Hematopoietic multipotent progenitor cell treated with erythropoietin and hydrocortisone succinate and interleukin-3 and kit ligand, for 8 days (in vitro differentiated cells): ENCODE measurements at regions not wholly inside any gene's neighbourhood (a gene's known extent, or its start where the extent isn't known, plus 50 kb on each side); places are given as distances from the start of the nearest gene placed in this dataset.

Experiments
- DNase-seq: peaks from one replicate; pipeline ENCODE4 v3.0.0-alpha.2; 2015

DNA sequence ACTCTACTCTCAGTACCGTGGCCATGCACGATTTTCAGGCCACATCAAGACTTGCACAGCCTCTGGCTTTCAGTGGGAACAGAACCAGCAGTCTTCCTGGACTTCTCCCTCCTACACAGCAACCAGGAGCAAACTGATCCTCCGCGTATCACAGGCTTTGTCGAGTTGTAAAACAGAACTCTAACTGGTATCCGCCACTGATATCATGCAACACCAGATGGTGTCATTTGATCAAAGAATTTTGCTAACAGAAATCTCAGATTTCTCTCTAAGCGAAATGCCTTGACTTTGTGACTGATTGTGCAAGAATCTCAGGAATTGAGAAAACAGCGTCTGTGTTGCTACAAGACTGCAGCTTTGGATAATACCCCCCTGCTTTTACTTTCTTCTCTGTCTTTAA lies 85.7 kb downstream of the COPS8 start:
- no peak for DNase-seq

DNA sequence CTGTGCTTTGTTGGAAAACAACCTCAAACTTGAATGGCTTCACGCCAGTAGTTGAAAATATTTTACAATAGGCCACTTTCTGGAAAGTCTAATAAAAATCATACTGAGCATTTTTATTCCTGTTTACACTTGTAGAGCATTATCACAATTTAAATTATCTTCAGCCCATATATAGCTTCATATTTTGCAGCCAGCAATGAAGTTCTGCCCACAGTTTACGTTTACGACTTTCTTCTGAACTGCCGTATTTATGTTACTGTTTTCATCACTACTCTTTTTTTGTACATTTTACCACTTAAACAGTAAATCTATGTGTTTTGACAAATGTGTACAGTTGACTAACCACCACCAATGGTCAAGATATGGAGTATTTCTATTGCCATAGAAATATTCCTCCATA lies 86.2 kb downstream of the COPS8 start:
- no peak for DNase-seq

DNA sequence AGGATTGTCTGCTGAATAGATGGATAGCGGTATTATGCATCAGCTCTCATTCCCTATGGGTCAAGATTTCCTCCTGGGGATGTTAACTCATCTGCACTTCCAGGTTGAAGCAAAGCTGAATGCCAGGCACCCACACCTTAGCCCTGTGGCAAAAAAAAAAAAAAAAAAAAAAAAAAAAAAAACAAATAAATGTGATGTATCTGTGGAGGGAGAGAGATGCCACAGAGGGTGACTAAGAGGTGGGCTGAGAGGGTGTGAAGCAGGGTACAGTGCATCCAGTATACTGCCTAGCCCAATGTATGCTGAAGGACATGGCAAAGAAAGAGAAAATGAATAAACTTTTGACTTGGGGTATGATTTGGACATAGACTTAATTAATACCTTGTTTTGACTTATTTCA lies 91.4 kb downstream of the COPS8 start:
- no peak for DNase-seq

DNA sequence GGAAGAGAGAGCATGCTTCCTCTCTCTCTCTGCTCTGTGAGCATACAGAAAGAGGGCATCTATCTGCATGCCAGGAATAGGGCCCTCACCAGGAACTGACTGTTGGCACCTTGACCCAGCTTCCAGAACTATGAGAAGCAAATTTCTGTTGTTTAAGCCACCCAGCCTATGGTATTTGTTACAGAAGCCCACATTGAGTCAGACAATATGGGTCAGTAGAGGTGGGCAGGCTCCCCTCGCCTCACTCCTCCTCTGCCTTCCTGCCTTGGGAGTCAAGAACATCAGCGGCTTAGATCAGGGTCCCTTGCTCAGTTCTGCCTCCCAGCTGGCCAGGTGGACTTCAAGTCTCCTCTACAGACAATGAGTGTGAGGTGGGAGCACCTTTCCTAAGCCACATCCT lies 92.3 kb downstream of the COPS8 start:
- DNase-seq = no peak

DNA sequence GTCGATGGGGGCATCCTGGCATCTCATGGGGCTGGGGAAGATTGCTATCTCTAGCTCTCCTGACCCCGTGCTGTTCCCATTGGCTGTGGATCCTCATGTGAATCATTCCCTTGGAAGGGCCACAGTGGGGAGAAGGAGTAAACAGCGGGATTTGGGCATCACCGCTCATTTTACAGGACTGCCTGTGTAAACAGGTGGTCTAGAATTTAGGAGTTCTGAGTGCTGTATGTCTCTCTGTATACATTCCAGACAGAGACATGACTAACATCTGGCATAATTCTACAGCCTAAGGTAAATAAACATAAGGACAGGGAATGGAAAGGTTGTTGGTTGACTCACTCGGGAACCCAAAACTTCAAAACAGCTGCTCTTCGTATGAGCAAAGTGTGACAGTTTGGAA lies 92.7 kb downstream of the COPS8 start:
- DNase-seq = no peak

DNA sequence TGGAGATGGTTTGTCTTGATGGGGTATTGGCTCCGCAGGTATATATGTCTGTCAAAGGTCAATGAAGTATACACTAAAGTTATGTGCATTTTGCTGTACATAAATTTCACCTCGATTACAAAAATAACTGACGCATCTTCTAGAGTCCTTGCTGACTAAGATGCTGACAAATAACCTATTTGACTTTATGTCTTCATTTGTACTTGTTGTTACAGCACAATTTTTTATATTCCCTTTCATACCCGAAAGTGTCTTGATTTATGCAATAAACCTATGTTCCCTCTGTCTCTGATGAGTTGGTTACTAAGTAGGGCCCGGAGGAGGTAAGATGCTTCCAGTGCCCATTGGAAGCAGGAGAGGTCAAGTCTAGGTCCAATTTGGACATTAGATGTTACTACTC lies 93.5 kb downstream of the COPS8 start:
- no peak for DNase-seq

DNA sequence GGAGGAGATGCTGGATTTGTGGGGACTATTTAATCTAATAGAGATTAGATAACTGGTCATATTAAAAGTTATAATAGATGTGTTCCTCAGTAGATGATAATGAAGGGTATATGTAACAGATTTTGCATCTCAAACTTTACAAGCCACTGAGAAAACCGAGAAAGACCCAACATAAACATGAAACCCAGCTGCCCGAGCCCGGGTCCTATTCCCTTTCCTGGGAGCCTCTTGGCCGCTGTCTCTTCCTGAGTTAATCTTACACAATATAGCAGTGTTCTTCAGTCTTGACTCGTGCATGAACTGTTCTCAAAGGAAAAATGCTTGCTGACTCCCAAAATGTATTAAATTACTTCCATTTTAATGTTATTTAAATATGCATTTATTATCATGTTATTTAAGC lies 94.5 kb downstream of the COPS8 start:
- DNase-seq = no peak

DNA sequence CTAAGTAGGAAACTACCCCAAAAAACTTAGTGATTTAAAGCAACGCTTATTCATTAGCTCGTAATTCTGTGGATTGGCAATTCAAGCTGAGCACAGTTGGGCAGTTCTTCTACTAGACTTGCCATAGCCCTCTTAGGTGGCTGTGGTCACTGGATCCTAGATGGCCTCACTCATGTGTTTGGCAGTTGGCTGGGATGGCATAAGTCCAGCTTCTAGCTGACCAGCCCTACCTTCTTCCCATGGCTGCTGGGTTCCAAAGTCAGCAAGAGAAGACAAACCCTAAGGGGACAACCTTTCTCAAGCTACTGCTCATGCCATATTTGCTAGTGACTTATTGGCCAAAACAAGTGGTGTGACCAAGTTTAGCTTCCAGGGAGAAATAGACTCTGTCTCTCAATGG lies 95.3 kb downstream of the COPS8 start:
- no peak for DNase-seq

DNA sequence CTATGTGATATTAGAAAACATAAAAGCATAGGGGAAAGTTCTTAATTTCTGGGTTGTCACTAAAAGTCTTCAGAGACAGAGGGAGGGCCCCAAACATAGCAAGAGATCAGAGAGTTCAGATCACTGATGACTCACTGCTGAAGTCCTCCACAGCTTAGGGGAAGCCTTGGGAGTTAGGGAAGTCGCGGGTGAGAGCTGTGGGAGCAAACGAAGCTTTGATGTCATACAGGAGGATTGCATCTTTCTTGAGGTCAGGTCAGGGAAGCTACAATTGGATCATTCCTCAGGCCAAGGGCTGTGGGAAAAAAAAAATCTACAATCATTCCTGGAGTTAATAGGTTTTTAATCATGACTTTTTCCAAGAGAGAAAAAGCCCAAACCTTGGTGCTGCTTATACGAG lies 96.2 kb downstream of the COPS8 start:
- DNase-seq = no peak

DNA sequence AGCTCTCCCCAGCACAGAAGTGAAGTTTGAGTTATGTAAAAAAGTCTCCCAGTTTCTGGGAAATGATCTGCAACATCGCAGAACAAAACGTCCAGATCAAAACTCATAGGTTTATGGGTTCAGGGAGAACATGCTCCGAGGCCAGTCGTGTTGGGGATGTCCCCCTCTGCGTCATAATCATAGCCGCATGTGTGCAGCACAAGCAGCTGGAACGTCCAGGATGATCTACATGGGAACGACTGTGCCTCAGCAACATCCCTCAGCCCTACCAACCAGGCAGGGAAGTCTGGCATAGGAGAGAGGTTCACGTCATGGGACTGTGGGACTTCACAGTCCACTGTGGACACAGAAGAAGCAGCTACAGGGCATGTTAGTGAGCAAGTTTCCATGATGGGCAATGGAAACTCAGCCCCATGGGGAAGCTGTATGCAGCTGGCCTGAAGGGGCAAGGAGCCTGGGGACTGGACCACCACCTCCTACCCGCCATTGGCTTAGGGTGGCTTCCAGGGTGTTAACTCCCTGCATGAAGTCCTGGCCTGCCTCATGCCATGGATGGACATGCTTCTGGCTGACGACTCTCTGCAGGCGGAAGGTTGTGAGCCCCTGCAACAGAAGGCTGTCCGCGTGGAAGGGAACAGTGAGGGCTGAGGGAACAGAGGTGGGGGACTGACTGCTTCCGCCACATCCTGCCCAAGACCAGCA lies 96.9 kb downstream of the COPS8 start:
- DNase-seq = no peak

DNA sequence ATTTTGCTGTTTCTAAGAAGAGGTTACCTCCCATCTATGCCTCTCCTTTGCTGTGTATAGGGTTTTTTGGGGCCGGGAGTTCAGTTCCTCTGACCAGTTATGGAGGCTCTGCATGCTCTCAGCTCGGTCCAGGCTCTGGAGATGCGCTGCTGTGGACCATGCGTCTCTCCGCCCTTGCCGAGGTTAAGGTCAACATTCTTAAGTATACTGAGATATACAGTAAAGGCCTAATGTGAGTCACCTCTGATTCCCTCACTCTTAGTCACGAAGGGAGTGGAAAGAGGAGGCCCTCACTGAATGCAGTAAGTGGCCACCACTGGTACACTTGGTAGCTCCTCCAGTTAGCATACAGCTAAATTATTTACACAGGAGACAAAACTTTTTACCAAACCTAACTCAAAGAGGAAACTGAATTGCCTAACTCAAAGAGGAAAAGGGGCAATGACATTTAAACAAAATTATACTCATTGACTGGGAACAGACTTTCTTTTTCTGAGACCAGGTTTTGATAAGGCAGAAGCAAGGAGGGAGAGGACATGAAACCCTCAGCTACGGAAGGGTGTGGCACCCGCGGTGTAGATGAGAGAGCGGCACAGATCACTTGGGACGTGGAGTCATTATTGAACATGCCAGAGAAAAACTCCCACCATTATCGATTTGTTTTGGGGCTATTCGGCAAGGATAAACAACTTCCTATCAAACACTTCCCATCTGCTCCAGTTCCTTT lies 98.7 kb downstream of the COPS8 start:
- no peak for DNase-seq

DNA sequence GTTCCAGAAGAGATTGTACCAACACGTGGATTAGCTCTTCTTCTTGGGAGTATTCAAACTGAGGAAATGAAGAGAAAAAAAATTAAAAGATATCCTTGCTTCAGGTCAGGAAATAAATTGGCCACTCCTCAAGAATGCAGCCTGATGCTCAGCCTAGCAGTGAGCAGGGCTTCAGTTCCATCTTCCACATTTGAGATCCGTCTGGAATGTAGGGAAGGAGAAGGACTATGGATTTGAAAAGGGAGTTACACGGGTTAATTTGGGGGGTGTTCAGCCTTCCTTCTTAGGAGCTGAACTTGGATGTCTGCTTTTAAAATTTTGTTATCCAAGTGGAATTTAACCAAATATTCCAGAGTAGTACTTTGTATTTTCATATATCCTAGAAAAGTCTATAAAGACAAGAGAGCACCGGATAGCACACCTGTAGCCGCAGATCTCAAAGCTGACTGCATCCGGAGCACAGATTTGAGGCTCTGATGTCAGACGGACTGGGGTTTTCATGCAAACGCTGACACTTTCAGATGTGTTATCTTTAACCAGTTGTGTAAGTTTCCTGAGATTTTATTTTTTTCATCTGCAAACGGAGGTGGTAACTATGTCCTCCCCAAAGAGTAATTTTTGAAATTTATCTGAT lies 99.3 kb downstream of the COPS8 start:
- DNase-seq = no peak

DNA sequence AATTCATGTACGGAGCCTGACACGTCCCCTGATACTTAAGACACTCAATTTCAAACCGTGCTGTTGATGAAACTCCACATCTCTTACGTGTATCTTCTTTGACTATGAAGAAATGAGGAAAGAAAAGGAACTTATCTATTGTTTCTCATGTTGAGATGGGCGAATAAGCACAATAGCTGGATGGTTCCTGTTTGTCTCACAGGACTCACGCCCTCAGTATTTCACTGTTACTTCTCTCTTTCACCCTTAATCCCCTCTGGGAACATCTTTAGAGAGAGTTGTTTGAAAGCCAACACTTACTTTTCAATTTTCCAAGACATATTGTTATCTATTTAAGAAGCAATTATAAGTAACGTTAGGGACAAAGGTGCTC lies 99.8 kb downstream of the COPS8 start:
- no peak for DNase-seq

DNA sequence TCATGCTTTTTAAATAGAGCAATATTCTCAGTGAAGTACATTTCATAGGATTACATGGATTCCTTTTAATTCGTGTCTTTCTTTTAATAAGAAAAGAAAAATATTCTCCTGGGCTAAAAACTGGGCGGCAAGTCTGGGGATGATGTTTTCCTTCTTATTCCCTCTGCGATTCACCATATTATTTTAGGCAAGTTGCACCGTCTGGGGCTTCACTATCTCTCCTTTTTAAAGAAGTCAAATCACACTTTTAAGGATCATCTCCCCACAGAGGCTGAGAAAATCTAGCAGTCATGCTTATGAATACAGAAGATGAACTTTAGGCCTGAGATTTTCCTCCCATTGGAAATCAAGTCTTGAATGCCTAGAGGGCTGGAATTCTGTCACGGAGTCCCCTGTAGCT lies 104.1 kb downstream of the COPS8 start:
- DNase-seq = no peak

DNA sequence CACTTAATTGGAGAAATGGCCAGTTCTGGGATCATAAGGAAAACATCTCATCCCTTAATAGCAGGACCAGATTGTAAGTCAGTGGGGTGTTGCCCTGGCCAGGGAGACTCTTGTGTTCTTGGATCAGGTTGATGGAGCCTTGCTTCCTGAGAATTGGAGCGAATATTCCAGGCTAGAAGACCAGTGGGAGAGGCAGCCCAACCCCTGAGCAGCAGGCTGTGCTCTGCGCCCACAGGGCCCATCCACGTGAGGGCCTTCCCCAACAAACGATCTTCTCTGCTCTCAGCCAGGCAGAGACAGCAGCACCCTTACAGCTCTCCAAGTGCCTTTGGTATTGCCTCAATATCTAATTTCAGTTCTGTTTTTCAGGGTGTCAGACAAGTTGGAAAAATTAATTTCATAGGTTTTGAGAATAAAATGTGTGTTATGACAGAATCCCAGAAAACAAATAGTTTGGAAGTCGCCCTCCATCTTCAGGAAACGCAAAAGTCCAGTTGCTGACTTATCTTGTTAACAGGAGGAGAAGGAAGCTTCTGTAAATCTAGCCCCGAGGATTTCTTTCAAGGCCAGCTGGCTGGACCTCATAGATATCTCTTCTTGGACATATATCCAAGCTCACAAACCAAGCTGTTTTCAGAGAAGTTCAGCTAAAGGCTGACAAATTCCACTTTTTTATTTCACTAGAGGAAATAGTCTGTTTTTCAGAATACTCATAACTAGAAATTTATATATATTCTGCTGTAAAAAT lies 105.5 kb downstream of the COPS8 start:
- no peak for DNase-seq

DNA sequence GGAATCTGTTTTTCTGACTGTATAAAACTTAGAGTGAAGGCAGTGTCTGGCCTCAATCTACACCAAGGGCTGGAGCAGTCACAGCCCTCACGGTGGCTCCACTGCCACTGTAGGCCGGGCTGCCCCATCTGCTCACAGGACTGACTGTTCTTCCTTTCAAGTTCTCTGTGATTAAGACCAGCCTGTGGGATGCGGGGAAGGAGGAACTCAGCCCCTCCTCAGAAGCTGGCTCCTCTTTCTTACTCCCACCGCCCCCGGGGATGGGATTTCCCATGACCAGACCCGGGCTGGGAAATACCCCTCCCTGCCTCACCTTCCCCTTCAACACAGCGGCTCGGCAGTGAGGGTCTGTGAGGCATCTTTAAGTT lies 106.0 kb downstream of the COPS8 start:
- no peak for DNase-seq

DNA sequence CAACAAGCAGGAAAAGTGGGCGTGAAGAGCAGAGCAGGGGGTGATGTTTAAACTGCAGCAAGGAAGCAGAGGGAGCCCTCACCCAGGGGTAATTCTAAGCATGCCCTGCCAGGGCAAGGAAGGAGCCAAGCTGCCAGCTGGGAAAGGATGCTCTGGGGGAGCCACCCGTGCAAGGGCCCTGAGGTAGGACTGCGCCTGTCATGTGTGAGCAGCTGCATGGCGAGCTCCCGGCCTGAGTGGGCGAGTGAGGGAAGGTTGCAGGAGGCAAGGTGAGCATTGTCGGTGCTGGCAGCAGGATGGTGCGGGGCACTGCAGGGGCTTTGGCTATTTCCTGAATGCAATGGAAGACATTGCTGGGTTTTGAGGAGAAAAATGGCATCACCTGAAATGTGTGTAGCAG lies 107.2 kb downstream of the COPS8 start:
- DNase-seq = no peak

DNA sequence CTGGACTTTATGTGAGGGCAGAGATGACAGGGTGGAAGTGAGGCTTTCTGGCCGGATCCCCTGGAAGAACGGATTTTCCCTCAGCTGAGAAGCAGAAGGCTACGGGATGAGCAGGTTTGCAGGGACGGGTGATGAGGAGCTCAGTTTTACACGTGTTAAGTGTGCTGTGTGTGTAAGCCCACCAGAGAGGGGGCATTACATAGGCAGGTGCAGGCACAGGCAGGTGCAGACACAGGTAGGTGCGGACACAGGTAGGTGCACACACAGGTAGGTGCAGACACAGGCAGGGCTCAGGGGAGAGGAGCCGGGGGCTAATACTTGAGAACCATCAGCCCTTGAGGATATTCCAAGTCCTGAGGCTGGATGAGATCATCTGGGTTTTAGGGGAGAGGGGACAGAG lies 107.7 kb downstream of the COPS8 start:
- DNase-seq = no peak

DNA sequence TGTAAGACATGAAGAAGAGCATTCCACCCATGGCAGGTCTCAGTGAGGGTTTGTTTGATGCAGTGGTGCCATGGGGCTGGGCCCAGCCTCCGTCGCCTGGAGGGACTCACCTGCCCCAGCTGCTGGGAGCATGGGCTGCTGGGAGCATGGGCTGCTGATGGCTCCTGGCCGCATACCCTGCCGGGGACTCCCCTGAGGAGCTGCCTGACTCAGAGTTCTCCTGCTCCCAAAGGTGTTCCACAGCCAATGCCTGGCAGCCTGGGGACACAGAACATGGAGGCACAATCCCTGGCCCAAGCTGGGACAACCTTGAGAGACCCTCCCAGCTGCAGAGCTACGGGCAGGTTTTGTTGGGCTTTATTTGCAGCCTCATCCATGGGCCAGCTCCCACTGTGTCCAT lies 108.4 kb downstream of the COPS8 start:
- no peak for DNase-seq

DNA sequence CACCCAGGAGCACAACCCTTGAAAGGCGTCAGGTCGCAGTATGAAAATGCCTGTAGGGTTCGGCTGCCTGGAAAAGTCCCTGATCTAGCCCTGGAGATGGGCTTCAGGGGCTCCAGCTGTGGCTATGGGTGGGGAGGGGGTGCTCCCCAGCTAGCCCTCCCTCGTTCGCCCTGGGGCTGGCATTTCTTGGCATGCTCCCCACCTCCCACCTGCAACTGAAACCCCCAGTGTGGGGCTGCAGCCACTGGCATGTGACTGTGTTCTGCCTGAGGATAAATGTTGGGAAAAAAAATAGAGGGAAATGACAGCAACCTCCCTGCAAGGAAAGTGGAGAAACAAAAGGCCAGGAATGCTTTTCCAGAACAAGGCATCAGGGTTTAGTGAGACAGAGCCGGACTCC lies 109.2 kb downstream of the COPS8 start:
- no peak for DNase-seq

DNA sequence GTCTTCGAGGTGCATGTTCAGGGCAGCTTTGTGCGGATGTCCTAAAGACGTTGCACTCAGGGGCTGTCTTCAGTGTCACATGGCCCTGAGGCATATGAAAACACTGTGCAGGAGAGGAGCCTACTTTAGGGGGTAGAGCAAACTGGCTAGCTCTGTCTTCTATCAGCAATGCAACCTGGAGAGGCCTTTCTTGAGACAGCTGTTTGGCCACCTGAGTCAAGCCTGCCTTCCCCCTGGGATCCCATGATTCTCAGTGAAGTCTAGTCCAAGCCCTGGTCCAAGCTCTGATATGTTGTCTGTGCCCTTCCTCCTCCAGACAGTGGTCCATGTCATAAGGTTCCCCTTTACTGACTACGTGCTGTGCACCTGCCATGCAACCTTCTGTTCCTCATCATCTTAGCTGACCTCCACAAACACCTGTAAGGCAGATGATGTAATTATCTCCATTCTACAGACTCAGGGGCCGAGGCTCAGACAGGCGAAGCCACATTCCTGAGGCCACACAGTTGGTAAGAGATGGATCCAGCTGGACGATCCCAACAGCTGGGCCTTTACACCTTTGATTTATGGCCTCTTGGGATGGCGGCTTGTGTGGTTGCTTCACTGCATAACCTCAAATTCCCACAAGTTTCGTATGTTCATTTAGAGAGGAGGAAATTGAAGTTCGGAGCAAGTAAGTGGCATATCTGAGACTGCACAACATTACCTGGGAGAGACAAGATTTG lies 109.9 kb downstream of the COPS8 start:
- no peak for DNase-seq

DNA sequence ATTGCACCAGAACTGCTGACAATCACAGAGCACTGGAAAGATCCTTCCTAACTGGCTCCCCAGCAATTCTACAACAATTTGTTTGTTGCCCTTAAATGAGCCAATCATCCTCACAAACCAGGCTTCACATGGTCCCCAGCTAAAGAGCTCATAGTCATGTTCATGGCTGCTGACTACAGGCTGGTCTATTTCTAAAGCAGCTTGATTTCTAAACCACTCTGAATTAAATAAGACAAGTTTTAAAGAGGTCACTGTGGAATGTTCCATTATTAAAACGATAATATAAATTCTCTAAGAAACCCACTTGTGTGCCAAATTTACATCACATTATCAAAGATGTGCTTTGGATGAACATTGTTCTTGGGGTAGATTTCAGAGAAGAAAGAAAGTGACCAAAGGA lies 110.7 kb downstream of the COPS8 start:
- DNase-seq = no peak
